PC-9 (cell line): ENCODE measurements at regions not wholly inside any gene's neighbourhood (a gene's known extent, or its start where the extent isn't known, plus 50 kb on each side); places are given as distances from the start of the nearest gene placed in this dataset.

Experiments
- BruUV-seq: library from RNA; stranded (reverse); fragments of 400-500 nt; replicated peaks from 2 replicates; lab custom pipeline; 2021; lab: Mats Ljungman, UMichigan
- CTCF ChIA-PET: fragments of 300-600 bp; sonication (Branson Sonifier 250); formaldehyde crosslinking; loops from one replicate; lab custom pipeline; 2022; ENCODE audit warnings: antibody characterized with exemption; lab: Charles Lee
- POLR2A ChIA-PET: fragments of 300-600 bp; sonication (Branson Sonifier 250); formaldehyde crosslinking; loops from one replicate; lab custom pipeline; 2022; ENCODE audit warnings: antibody characterized with exemption; ENCODE audit not compliant: unreplicated experiment; lab: Charles Lee
- DNase-seq, 2 experiments: peaks; one replicate each; pipeline versions ENCODE4 v3.0.0 to v3.0.0-alpha.2; 2015 to 2022; ENCODE audit warnings: mixed read lengths in 1 of 2
- H2AFZ ChIP-seq: fragments of 200-600 bp; sonication (generic); 2 replicates; pipeline ENCODE4 v1.8.1; 2017; ENCODE audit warnings: antibody characterized with exemption
- H3F3A ChIP-seq: fragments of 200-600 bp; sonication (generic); 2 replicates; pipeline ENCODE4 v1.8.1; 2017; ENCODE audit warnings: antibody characterized with exemption, mild to moderate bottlenecking, low read depth; ENCODE audit not compliant: insufficient read depth
- H3K27ac ChIP-seq: fragments of 200-600 bp; sonication (generic); 2 replicates; pipeline ENCODE4 v1.6.1; 2016; ENCODE audit warnings: mixed run types
- H3K27me3 ChIP-seq: fragments of 200-600 bp; sonication (generic); 2 replicates; pipeline ENCODE4 v1.6.1; 2016; ENCODE audit warnings: low read depth, mixed run types; ENCODE audit not compliant: insufficient read depth
- H3K36me3 ChIP-seq: fragments of 200-600 bp; sonication (generic); 2 replicates; pipeline ENCODE4 v1.6.1; 2016; ENCODE audit warnings: low read depth, mixed run types
- H3K4me1 ChIP-seq: fragments of 200-600 bp; sonication (generic); replicated peaks from 2 replicates; pipeline ENCODE4 v1.6.1; 2016; ENCODE audit warnings: mixed run types; ENCODE audit not compliant: insufficient read depth
- H3K4me2 ChIP-seq: fragments of 200-600 bp; sonication (generic); 2 replicates; pipeline ENCODE4 v1.6.1; 2017; ENCODE audit warnings: mixed run types
- H3K4me3 ChIP-seq: fragments of 200-600 bp; sonication (generic); 2 replicates; pipeline ENCODE4 v1.6.1; 2016; ENCODE audit warnings: mixed run types
- H3K79me2 ChIP-seq: fragments of 200-600 bp; sonication (generic); 2 replicates; pipeline ENCODE4 v1.6.1; 2017; ENCODE audit warnings: low read depth, mixed run types
- H3K9me2 ChIP-seq: fragments of 200-600 bp; sonication (generic); 2 replicates; pipeline ENCODE4 v1.8.1; 2017; ENCODE audit warnings: mild to moderate bottlenecking; ENCODE audit not compliant: insufficient read depth
- H3K9me3 ChIP-seq: fragments of 200-600 bp; sonication (generic); 2 replicates; pipeline ENCODE4 v1.8.1; 2016; ENCODE audit warnings: low read depth; ENCODE audit not compliant: insufficient read depth
- H4K20me1 ChIP-seq: fragments of 200-600 bp; sonication (generic); 2 replicates; pipeline ENCODE4 v1.8.1; 2017; ENCODE audit not compliant: insufficient read depth
- EZH2 ChIP-seq: fragments of 200-600 bp; sonication (generic); IDR thresholded peaks from 2 replicates; pipeline ENCODE4 v1.8.0; 2017; ENCODE audit warnings: antibody characterized with exemption, low read depth
- intact Hi-C: fragments of 100-400 bp; cut with micrococcal nuclease; formaldehyde crosslinking; loops from one replicate; pipeline ENCODE4 v1.10.0; 2022; ENCODE audit not compliant: unreplicated experiment
- TF ChIP-seq, protein P1 (sequence below): fragments of 200-600 bp; sonication (generic); conservative IDR thresholded peaks from 2 replicates; pipeline ENCODE4 v1.6.1; 2017; ENCODE audit warnings: mixed run types, antibody characterized with exemption, mild to moderate bottlenecking, moderate library complexity

DNA sequence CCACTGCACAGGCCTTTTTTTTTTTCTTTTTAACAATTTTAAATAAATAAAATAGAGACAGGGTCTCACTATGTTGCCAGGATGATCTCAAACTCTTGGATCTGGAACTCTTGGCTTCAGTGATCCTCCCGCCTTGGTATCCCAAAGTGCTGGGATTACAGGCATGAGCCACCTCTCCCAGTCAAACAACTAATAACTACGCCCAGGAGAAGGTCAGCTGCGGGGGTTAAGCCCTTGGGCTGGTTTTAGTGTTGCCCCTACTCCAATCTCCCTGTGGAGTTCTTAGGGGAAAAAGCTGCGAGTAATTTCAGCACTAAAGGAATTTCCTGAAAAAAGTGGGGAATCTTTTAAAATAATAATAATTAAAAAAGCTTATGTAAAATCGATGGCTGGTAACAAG, 96.4 kb upstream of the XPO1 start:
- CTCF ChIA-PET, result no interaction called here
- intact Hi-C loops, result loop anchor here (10.0 kb wide), 1 partner anchor 280 kb away; no protein-coding TSS in a partner anchor

DNA sequence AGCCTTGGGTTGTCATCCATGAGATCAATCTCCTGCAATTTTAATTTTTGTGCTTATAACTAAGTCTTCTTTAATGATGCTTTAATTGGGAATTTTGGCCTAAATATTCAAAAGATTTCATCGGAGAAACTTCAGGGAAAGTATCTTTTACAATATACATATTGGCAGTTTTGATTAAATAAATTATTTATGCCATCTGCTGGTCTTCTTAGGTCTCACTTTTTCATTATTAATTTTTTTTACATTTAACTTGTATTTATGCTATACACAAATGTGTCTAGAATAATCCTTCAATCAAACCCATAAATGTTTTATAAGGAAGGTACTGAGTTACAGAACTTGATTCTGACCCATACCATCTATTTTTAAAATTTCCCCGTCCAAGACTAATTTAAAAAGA, 95.1 kb upstream of the XPO1 start:
- Histone ChIP-seq H3K36me3 (no peaks in the 10 kb centered on the region), H3K79me2 (no peaks in the 10 kb centered on the region), H3K9me3 (no peaks in the 10 kb centered on the region), H4K20me1 (no peaks in the 10 kb centered on the region), H3K4me1 (0 out of 2 replicates have a peak, but pooled peaks cover 6% of the 10 kb centered on the region), H3F3A (peaks cover 4% of the 10 kb centered on the region; the same call in 1 of the 2 replicates), H3K4me3 (no peak overlapping the region), H3K4me2 (no peak overlapping the region), H3K27me3 (no peaks in the 10 kb centered on the region), H3K9me2 (no peaks in the 10 kb centered on the region), H3K27ac (no peak overlapping the region), H2AFZ (no peak overlapping the region)
- intact Hi-C loops, result loop anchor here (10.0 kb wide), 1 partner anchor 278 kb away; no protein-coding TSS in a partner anchor
- no peak for DNase-seq
- ChIA-PET POLR2A (interaction anchor here (0.5 kb wide), 1 partner anchor 416 kb away, joined by 11 read pairs; no protein-coding TSS in a partner anchor), CTCF (no interaction called here)
- no TSS peak for BruUV-seq
- TF ChIP-seq EZH2, result no peak
- TF ChIP-seq, protein P1, sequence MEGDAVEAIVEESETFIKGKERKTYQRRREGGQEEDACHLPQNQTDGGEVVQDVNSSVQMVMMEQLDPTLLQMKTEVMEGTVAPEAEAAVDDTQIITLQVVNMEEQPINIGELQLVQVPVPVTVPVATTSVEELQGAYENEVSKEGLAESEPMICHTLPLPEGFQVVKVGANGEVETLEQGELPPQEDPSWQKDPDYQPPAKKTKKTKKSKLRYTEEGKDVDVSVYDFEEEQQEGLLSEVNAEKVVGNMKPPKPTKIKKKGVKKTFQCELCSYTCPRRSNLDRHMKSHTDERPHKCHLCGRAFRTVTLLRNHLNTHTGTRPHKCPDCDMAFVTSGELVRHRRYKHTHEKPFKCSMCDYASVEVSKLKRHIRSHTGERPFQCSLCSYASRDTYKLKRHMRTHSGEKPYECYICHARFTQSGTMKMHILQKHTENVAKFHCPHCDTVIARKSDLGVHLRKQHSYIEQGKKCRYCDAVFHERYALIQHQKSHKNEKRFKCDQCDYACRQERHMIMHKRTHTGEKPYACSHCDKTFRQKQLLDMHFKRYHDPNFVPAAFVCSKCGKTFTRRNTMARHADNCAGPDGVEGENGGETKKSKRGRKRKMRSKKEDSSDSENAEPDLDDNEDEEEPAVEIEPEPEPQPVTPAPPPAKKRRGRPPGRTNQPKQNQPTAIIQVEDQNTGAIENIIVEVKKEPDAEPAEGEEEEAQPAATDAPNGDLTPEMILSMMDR, result peak; percentile 33; the same call in 1 of the 2 replicates

More for the DNA sequence above, 96.4 kb upstream of the XPO1 start:
- Histone ChIP-seq H3F3A (peaks cover 4% of the 10 kb centered on the region; the same call in 1 of the 2 replicates), H3K4me1 (0 out of 2 replicates have a peak, but pooled peaks cover 4% of the 10 kb centered on the region), H2AFZ (no peak overlapping the region), H3K4me2 (no peak overlapping the region), H4K20me1 (no peaks in the 10 kb centered on the region), H3K36me3 (no peaks in the 10 kb centered on the region), H3K27ac (no peak overlapping the region), H3K9me2 (no peaks in the 10 kb centered on the region), H3K9me3 (no peaks in the 10 kb centered on the region), H3K27me3 (no peaks in the 10 kb centered on the region), H3K79me2 (no peaks in the 10 kb centered on the region), H3K4me3 (no peak overlapping the region)
- BruUV-seq, result no TSS peak
- DNase-seq, result no peak
- TF ChIP-seq, protein P1, result no peak
- TF ChIP-seq EZH2, result no peak
- POLR2A ChIA-PET, result no interaction called here

DNA sequence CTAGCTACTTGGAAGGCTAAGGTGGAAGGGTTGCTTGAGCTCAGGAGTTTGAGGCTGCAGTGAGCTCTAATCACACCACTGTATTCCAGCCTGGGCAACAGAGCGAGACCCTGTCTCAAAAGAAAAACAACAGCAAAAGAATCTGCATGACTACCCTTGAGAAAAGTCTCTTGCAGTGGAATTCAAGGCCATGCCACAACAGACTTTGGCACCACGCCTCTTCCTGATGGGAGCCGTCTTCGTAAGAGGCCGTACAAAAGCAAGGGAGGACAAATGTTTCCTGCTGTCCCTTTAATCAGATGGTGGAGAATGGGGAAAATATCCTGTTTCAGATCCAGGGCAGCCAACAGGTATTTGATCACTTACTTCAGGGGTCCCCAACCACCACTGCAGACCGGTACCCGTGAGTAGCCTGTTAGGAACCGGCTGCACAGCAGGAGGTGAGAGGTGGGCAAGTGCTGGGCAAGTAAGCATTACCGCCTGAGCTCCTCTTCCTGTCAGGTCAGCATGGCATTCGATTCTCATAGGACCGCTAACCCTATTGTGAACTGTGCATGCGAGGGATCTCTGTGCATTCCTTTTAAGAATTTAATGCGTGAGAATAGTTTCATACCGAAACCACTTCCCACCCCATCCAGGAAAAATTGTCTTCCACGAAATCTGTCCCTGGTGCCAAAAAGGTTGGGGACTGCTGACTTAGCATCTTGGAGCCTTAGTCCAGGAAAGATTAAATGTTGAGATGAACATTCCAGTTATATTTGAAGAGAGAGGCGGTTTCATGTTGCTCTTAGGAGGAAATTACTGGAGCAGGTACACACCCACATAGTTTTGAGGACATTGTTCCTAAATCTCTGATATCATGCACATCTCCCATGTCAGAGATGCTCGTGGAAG, 94.4 kb upstream of the XPO1 start:
- Histone ChIP-seq H3K4me1 (0 out of 2 replicates have a peak, but pooled peaks cover 6% of the 10 kb centered on the region), H3K9me2 (no peaks in the 10 kb centered on the region), H3F3A (peaks cover 4% of the 10 kb centered on the region; the same call in 1 of the 2 replicates), H3K4me2 (no peak overlapping the region), H3K27ac (no peak overlapping the region), H3K79me2 (no peaks in the 10 kb centered on the region), H4K20me1 (no peaks in the 10 kb centered on the region), H3K27me3 (no peaks in the 10 kb centered on the region), H2AFZ (no peak overlapping the region), H3K36me3 (no peaks in the 10 kb centered on the region), H3K9me3 (no peaks in the 10 kb centered on the region), H3K4me3 (no peak overlapping the region)
- TF ChIP-seq, protein P1, result no peak
- no peak for TF ChIP-seq EZH2
- DNase-seq, result no peak
- intact Hi-C loops, result loop anchor here (10.0 kb wide), 1 partner anchor 278 kb away; no protein-coding TSS in a partner anchor
- ChIA-PET POLR2A (no interaction called here), CTCF (no interaction called here)
- no TSS peak for BruUV-seq
